Keratinocyte (primary cell): ENCODE measurements at regions not wholly inside any gene's neighbourhood (a gene's known extent, or its start where the extent isn't known, plus 50 kb on each side); places are given as distances from the start of the nearest gene placed in this dataset.

Source experiments
- CTCF ChIP-seq, 3 experiments: IDR thresholded peaks in 1 of 3; conservative IDR thresholded peaks in 1 of 3; optimal IDR thresholded peaks in 1 of 3; 2 replicates in 2 of 3; 3 replicates in 1 of 3; pipeline versions ENCODE3 to v1.5.1; 2011; ENCODE audit warnings: low read length in 3 of 3, mild to moderate bottlenecking in 3 of 3, moderate library complexity in 2 of 3, control low read depth in 1 of 3, inconsistent platforms in 1 of 3; ENCODE audit not compliant: insufficient read depth in 2 of 3; ENCODE audit errors: extremely low read depth in 1 of 3
- EZH2 ChIP-seq: IDR thresholded peaks from one replicate; pipeline ENCODE4 v1.6.1; 2012; ENCODE audit warnings: inconsistent platforms, mild to moderate bottlenecking, low read length, moderate library complexity

DNA sequence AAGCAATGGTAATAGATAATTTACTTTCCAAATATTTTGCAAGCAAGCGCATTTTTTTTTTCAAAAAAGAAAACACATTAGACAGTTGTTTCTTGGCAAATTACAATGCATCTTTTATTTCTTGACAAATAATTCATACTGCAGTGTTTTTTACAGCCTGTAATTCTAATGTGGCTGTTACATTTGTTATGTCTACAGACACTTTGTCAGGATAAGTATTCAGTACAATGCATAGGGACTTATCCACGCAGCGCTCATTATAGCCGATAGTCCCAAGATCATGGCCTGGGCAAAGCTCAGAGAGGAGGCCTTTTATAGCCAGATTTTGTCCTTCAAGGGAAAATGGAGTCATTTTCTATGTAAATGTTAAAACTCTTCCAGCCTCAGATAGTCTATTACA lies 123.0 kb upstream of the FANCL start:
- TF ChIP-seq CTCF (optimal IDR thresholded peaks at IDR 0.05 in 1 of 3, IDR thresholded peaks at IDR 0.05 in 1 of 3, conservative IDR thresholded peaks at IDR 0.05 in 1 of 3; ENCODE audit: extremely low read depth in 1 of 3, insufficient read depth in 2 of 3, low read length in 3 of 3) (no peak), EZH2 (no peak)
